ENCODE measurements at regions not wholly inside any gene's neighbourhood (a gene's known extent, or its start where the extent isn't known, plus 50 kb on each side); places are given as distances from the start of the nearest gene placed in this dataset.
A peak's percentile ranks its signal among the peaks of the same experiment; 100 is the strongest.

DNA sequence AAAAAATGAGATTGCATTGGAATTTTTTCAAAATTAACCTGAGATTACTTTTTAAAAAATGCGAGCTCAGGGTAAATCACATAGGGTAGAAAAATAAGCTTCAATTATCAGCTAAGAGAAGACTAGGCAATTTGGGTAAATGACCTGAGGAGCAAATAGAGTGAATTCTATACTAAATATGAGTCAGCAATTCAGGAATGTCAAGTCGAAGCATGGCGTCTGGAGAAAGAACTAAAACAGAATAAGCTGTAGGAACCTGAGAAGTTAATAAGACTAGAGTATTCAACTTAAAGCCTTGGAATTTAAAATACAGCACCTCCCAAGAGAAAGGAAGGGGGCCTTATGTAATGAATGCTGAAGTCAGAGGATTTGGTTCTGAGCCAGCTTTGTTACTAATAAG, 487.0 kb downstream of the SUCLG1 start:
- no peaks in the 10 kb centered on the region for H3F3A ChIP-seq (ENCODE audit: low read length, unreplicated experiment)
- ChIA-PET POLR2A (ENCODE audit: unreplicated experiment) (no interaction called here), CTCF (no interaction called here)
- DNase-seq = peak; percentile 6
- H3K4me1 ChIP-seq (ENCODE audit: insufficient read depth, low read length) = no peaks in the 10 kb centered on the region
- H3K4me3 ChIP-seq (ENCODE audit: low read length) = no peak overlapping the region
- peak overlapping the region; percentile 55; the same call in 1 of the 2 replicates for H2AFZ ChIP-seq (ENCODE audit: low read length)
- intact Hi-C loops (cut with micrococcal nuclease) = no loop called here
- peak overlapping the region; percentile 22; the same call in 1 of the 2 replicates for H3K4me2 ChIP-seq (ENCODE audit: low read length)
- H3K36me3 ChIP-seq (ENCODE audit: low read depth, low read length) = no peaks in the 10 kb centered on the region
- no peaks in the 10 kb centered on the region for H3K9me2 ChIP-seq (replicated peaks; ENCODE audit: low read length)
- no peak for ATAC-seq
- no TSS peak for BruUV-seq (replicated peaks)
- no peak overlapping the region for H3K9ac ChIP-seq (ENCODE audit: low read length)
- TF ChIP-seq EZH2 (IDR thresholded peaks at IDR 0.05; ENCODE audit: low read length, unreplicated experiment) (no peak), EZH2phosphoT487 (IDR thresholded peaks at IDR 0.05; ENCODE audit: borderline replicate concordance, low read length) (no peak)
- TF ChIP-seq, protein P1, sequence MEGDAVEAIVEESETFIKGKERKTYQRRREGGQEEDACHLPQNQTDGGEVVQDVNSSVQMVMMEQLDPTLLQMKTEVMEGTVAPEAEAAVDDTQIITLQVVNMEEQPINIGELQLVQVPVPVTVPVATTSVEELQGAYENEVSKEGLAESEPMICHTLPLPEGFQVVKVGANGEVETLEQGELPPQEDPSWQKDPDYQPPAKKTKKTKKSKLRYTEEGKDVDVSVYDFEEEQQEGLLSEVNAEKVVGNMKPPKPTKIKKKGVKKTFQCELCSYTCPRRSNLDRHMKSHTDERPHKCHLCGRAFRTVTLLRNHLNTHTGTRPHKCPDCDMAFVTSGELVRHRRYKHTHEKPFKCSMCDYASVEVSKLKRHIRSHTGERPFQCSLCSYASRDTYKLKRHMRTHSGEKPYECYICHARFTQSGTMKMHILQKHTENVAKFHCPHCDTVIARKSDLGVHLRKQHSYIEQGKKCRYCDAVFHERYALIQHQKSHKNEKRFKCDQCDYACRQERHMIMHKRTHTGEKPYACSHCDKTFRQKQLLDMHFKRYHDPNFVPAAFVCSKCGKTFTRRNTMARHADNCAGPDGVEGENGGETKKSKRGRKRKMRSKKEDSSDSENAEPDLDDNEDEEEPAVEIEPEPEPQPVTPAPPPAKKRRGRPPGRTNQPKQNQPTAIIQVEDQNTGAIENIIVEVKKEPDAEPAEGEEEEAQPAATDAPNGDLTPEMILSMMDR (conservative IDR thresholded peaks at IDR 0.05; ENCODE audit: low read depth, low read length) = no peak
- H4K20me1 ChIP-seq (ENCODE audit: low read length) = no peaks in the 10 kb centered on the region
- no peaks in the 10 kb centered on the region for H3K9me3 ChIP-seq (ENCODE audit: low read length)
- H3K27ac ChIP-seq (ENCODE audit: low read length) = no peak overlapping the region
- no peaks in the 10 kb centered on the region for H3K27me3 ChIP-seq (ENCODE audit: low read length)
- H3K79me2 ChIP-seq (ENCODE audit: low read length) = no peaks in the 10 kb centered on the region

DNA sequence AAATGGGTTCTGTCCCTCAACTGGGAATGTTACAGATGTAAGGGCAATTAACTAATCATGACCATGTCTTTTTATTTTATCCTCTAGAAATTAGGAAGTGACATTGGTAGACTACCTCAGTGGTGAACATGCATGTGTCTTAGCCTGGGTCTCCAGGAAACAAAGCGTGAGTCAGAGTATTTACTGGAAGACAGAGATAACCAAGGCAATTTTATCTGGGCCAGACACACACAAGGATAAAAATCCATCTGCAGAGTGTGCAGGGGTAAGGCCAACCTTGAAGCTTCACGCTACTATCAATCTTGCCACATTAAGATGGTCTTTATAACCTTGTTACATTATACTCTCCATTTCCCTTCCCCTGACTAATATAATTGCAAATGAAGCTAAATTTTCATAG, 487.5 kb downstream of the SUCLG1 start:
- DNase-seq = peak; percentile 3
- H3K9me2 ChIP-seq (replicated peaks; ENCODE audit: low read length) = no peaks in the 10 kb centered on the region
- no peaks in the 10 kb centered on the region for H3K36me3 ChIP-seq (ENCODE audit: low read depth, low read length)
- H3K4me3 ChIP-seq (ENCODE audit: low read length) = no peak overlapping the region
- POLR2A ChIA-PET (ENCODE audit: unreplicated experiment) = no interaction called here
- H3F3A ChIP-seq (ENCODE audit: low read length, unreplicated experiment) = no peaks in the 10 kb centered on the region
- no peaks in the 10 kb centered on the region for H3K27me3 ChIP-seq (ENCODE audit: low read length)
- ATAC-seq = no peak
- H3K4me1 ChIP-seq (ENCODE audit: insufficient read depth, low read length) = no peaks in the 10 kb centered on the region
- H2AFZ ChIP-seq (ENCODE audit: low read length) = no peak overlapping the region
- intact Hi-C loops (cut with micrococcal nuclease) = no loop called here
- H3K4me2 ChIP-seq (ENCODE audit: low read length) = no peak overlapping the region
- TF ChIP-seq EZH2 (IDR thresholded peaks at IDR 0.05; ENCODE audit: low read length, unreplicated experiment) (no peak), EZH2phosphoT487 (IDR thresholded peaks at IDR 0.05; ENCODE audit: borderline replicate concordance, low read length) (no peak)
- TF ChIP-seq, protein P1 (conservative IDR thresholded peaks at IDR 0.05; ENCODE audit: low read depth, low read length) = no peak
- no peaks in the 10 kb centered on the region for H3K9me3 ChIP-seq (ENCODE audit: low read length)
- no peak overlapping the region for H3K9ac ChIP-seq (ENCODE audit: low read length)
- no peaks in the 10 kb centered on the region for H4K20me1 ChIP-seq (ENCODE audit: low read length)
- CTCF ChIA-PET = no interaction called here
- H3K27ac ChIP-seq (ENCODE audit: low read length) = no peak overlapping the region
- H3K79me2 ChIP-seq (ENCODE audit: low read length) = no peaks in the 10 kb centered on the region
- no TSS peak for BruUV-seq (replicated peaks)

DNA sequence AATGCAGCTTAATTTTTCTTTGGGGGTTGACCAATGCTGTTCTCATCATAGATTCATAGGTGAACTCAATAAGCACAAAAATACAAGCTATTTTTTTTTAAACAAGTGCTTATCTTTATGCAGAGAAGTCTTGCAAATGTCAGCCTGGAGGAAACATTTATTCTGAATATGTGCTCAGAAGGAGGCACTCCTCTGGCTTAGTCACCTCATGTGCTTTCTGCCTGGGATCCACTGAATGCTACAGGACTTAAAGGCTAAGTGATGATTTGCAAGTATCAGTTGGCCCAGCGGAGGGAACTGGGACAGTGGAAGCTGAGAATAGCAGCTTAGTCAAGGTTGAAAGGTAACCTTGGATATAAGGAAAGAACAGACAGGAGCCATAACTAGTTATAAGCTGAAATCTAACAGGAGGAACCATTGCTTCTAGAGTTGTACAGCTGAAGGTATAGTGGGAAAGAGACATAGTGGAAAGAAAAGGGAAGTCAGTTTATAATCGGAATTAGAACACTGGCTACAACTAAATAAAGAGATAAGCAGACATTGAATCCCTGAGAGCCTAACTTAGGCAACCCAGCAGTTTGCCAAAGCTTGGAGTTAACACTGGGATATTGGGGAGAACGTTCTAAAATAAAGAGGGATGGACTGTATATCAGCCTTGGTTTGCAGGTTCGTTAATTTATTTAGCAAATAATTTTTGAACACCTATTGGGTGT, 488.7 kb downstream of the SUCLG1 start:
- DNase-seq (no peak), ATAC-seq (no peak)
- no peaks in the 10 kb centered on the region for H3K36me3 ChIP-seq (ENCODE audit: low read depth, low read length)
- no peak overlapping the region for H2AFZ ChIP-seq (ENCODE audit: low read length)
- TF ChIP-seq EZH2phosphoT487 (IDR thresholded peaks at IDR 0.05; ENCODE audit: borderline replicate concordance, low read length) (no peak), EZH2 (IDR thresholded peaks at IDR 0.05; ENCODE audit: low read length, unreplicated experiment) (no peak)
- TF ChIP-seq, protein P1 (conservative IDR thresholded peaks at IDR 0.05; ENCODE audit: low read depth, low read length) = no peak
- no peak overlapping the region for H3K4me2 ChIP-seq (ENCODE audit: low read length)
- BruUV-seq (replicated peaks) = no TSS peak
- no peaks in the 10 kb centered on the region for H4K20me1 ChIP-seq (ENCODE audit: low read length)
- no peaks in the 10 kb centered on the region for H3K79me2 ChIP-seq (ENCODE audit: low read length)
- ChIA-PET CTCF (no interaction called here), POLR2A (ENCODE audit: unreplicated experiment) (no interaction called here)
- intact Hi-C loops (cut with micrococcal nuclease) = no loop called here
- H3K4me3 ChIP-seq (ENCODE audit: low read length) = no peak overlapping the region
- no peak overlapping the region for H3K27ac ChIP-seq (ENCODE audit: low read length)
- H3K9me3 ChIP-seq (ENCODE audit: low read length) = no peaks in the 10 kb centered on the region
- no peaks in the 10 kb centered on the region for H3F3A ChIP-seq (ENCODE audit: low read length, unreplicated experiment)
- H3K4me1 ChIP-seq (ENCODE audit: insufficient read depth, low read length) = no peaks in the 10 kb centered on the region
- H3K9ac ChIP-seq (ENCODE audit: low read length) = no peak overlapping the region
- no peaks in the 10 kb centered on the region for H3K9me2 ChIP-seq (replicated peaks; ENCODE audit: low read length)
- no peaks in the 10 kb centered on the region for H3K27me3 ChIP-seq (ENCODE audit: low read length)
